Neural progenitor cell (in vitro differentiated cells): ENCODE measurements at regions not wholly inside any gene's neighbourhood (a gene's known extent, or its start where the extent isn't known, plus 50 kb on each side); places are given as distances from the start of the nearest gene placed in this dataset.

ENCODE experiments used
- CTCF ChIP-seq: fragments of 200-600 bp; sonication (generic); IDR thresholded peaks from 2 replicates; pipeline ENCODE4 v1.5.1; 2017; ENCODE audit warnings: antibody characterized with exemption, mild to moderate bottlenecking
- EZH2phosphoT487 ChIP-seq: fragments of 200-600 bp; sonication (generic); IDR thresholded peaks from 2 replicates; pipeline ENCODE4 v1.6.1; 2017; ENCODE audit warnings: antibody characterized with exemption

GRCh38 chr4:53906606-53907190, 157.7 kb downstream of the CHIC2 start:
- no peak for TF ChIP-seq CTCF
- TF ChIP-seq EZH2phosphoT487, result no peak
